ENCODE measurements at regions not wholly inside any gene's neighbourhood (a gene's known extent, or its start where the extent isn't known, plus 50 kb on each side); places are given as distances from the start of the nearest gene placed in this dataset.

GRCh38 chr1:222204475-222204874 is 343.4 kb downstream of the HHIPL2 start:
- no peak for DNase-seq
- no peak for ATAC-seq (ENCODE audit: insufficient read depth, low FRiP score)
- no peak overlapping the region for H3K4me3 ChIP-seq
- H3K36me3 ChIP-seq (ENCODE audit: control insufficient read depth in 4 of 4, insufficient read depth in 4 of 4, low read length in 4 of 4) = no peaks in the 10 kb centered on the region
- no peak overlapping the region for H3K9ac ChIP-seq (ENCODE audit: insufficient read depth in 1 of 2, low read length in 2 of 2)
- WGBS, 2 donors = 91 to 92% methylated on average over 3 of the region's 3 CpGs
- no peaks in the 10 kb centered on the region for H3K4me1 ChIP-seq (ENCODE audit: control insufficient read depth in 5 of 5, insufficient read depth in 5 of 5, low read length in 5 of 5)
- peaks cover 0 to 2% (median 0%) of the 10 kb centered on the region in 4 donors for H3K9me3 ChIP-seq (ENCODE audit: control insufficient read depth in 4 of 4, insufficient read depth in 3 of 4, low read length in 3 of 4)
- no peak overlapping the region for H3K27ac ChIP-seq (ENCODE audit: low read depth in 1 of 2, low read length in 1 of 2)
- no peaks in the 10 kb centered on the region for H3K27me3 ChIP-seq (ENCODE audit: control insufficient read depth in 3 of 3, insufficient read depth in 3 of 3, low read length in 2 of 3)
- TF ChIP-seq CTCF (IDR thresholded peaks at IDR 0.05; ENCODE audit: control extremely low read depth, extremely low read depth) = no peak

GRCh38 chr1:222202831-222203230 is 345.1 kb downstream of the HHIPL2 start:
- 75 to 90% methylated on average over 2 of the region's 2 CpGs for WGBS, 2 donors
- no peaks in the 10 kb centered on the region for H3K36me3 ChIP-seq (ENCODE audit: control insufficient read depth in 4 of 4, insufficient read depth in 4 of 4, low read length in 4 of 4)
- no peak overlapping the region for H3K4me3 ChIP-seq
- DNase-seq (no peak), ATAC-seq (ENCODE audit: insufficient read depth, low FRiP score) (no peak)
- peaks cover 0 to 2% (median 0%) of the 10 kb centered on the region in 4 donors for H3K9me3 ChIP-seq (ENCODE audit: control insufficient read depth in 4 of 4, insufficient read depth in 3 of 4, low read length in 3 of 4)
- no peak for TF ChIP-seq CTCF (IDR thresholded peaks at IDR 0.05; ENCODE audit: control extremely low read depth, extremely low read depth)
- no peaks in the 10 kb centered on the region for H3K4me1 ChIP-seq (ENCODE audit: control insufficient read depth in 5 of 5, insufficient read depth in 5 of 5, low read length in 5 of 5)
- H3K9ac ChIP-seq (ENCODE audit: insufficient read depth in 1 of 2, low read length in 2 of 2) = no peak overlapping the region
- H3K27me3 ChIP-seq (ENCODE audit: control insufficient read depth in 3 of 3, insufficient read depth in 3 of 3, low read length in 2 of 3) = no peaks in the 10 kb centered on the region
- H3K27ac ChIP-seq (ENCODE audit: low read depth in 1 of 2, low read length in 1 of 2) = no peak overlapping the region

- Histone ChIP-seq H3K9me3 (ENCODE audit: control insufficient read depth in 4 of 4, insufficient read depth in 3 of 4, low read length in 3 of 4) (peaks cover 0 to 1% (median 0%) of the 10 kb centered on the region in 4 donors), H3K36me3 (ENCODE audit: control insufficient read depth in 4 of 4, insufficient read depth in 4 of 4, low read length in 4 of 4) (no peaks in the 10 kb centered on the region), H3K4me3 (no peak overlapping the region), H3K27ac (ENCODE audit: low read depth in 1 of 2, low read length in 1 of 2) (no peak overlapping the region), H3K9ac (ENCODE audit: insufficient read depth in 1 of 2, low read length in 2 of 2) (no peak overlapping the region), H3K4me1 (ENCODE audit: control insufficient read depth in 5 of 5, insufficient read depth in 5 of 5, low read length in 5 of 5) (no peaks in the 10 kb centered on the region), H3K27me3 (ENCODE audit: control insufficient read depth in 3 of 3, insufficient read depth in 3 of 3, low read length in 2 of 3) (no peaks in the 10 kb centered on the region)
- 72 to 89% methylated on average over 4 of the region's 4 CpGs for WGBS, 2 donors
- DNase-seq (no peak), ATAC-seq (ENCODE audit: insufficient read depth, low FRiP score) (no peak)
- no peak for TF ChIP-seq CTCF (IDR thresholded peaks at IDR 0.05; ENCODE audit: control extremely low read depth, extremely low read depth)
Measured at GRCh38 chr1:222196736-222197135, 351.2 kb downstream of the HHIPL2 start.

- H3K4me3 ChIP-seq = no peak overlapping the region
- H3K9ac ChIP-seq (ENCODE audit: insufficient read depth in 1 of 2, low read length in 2 of 2) = no peak overlapping the region
- ATAC-seq (ENCODE audit: insufficient read depth, low FRiP score) (no peak), DNase-seq (no peak)
- H3K27me3 ChIP-seq (ENCODE audit: control insufficient read depth in 3 of 3, insufficient read depth in 3 of 3, low read length in 2 of 3) = no peaks in the 10 kb centered on the region
- H3K4me1 ChIP-seq (ENCODE audit: control insufficient read depth in 5 of 5, insufficient read depth in 5 of 5, low read length in 5 of 5) = no peaks in the 10 kb centered on the region
- H3K27ac ChIP-seq (ENCODE audit: low read depth in 1 of 2, low read length in 1 of 2) = no peak overlapping the region
- H3K36me3 ChIP-seq (ENCODE audit: control insufficient read depth in 4 of 4, insufficient read depth in 4 of 4, low read length in 4 of 4) = no peaks in the 10 kb centered on the region
- H3K9me3 ChIP-seq (ENCODE audit: control insufficient read depth in 4 of 4, insufficient read depth in 3 of 4, low read length in 3 of 4) = peaks cover 0 to 2% (median 0%) of the 10 kb centered on the region in 4 donors
- TF ChIP-seq CTCF (IDR thresholded peaks at IDR 0.05; ENCODE audit: control extremely low read depth, extremely low read depth) = no peak
Measured at GRCh38 chr1:222196288-222196687, 351.6 kb downstream of the HHIPL2 start.

Measured in lung (tissue), 11 donors.